ENCODE measurements at regions not wholly inside any gene's neighbourhood (a gene's known extent, or its start where the extent isn't known, plus 50 kb on each side); places are given as distances from the start of the nearest gene placed in this dataset.

DNA sequence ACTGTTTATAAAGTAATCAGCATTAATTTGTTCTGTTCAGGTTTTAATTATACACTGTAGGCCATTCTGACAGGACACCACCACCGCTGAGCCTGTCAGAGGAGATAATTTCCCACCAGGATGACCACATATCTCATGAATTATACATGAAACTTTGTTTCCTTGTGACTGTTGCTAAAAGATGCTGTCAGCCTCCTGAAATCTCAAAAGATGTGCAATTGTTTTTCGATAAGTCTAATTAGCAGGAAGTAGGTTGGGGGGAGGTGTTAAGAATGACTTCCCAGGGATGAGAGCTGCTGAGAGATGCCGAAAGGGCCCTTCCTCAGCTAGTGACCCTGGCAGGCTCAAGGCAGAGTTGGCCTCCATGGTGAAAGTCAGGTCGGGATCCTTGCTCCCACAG, 485.4 kb downstream of the SOX6 start:
- H3K4me3 ChIP-seq (replicated peaks in 1 of 3) = no peak overlapping the region
- no peaks in the 10 kb centered on the region for H3K4me1 ChIP-seq
- no peaks in the 10 kb centered on the region for H3K36me3 ChIP-seq
- no peaks in the 10 kb centered on the region for H3K9me3 ChIP-seq
- intact Hi-C loops (cut with DNase I) = no loop called here
- WGBS, 2 donors = 88% methylated on average over 4 of the region's 4 CpGs
- H3K27ac ChIP-seq = no peak overlapping the region
- H3K27me3 ChIP-seq = no peaks in the 10 kb centered on the region
- TF ChIP-seq, protein P1, sequence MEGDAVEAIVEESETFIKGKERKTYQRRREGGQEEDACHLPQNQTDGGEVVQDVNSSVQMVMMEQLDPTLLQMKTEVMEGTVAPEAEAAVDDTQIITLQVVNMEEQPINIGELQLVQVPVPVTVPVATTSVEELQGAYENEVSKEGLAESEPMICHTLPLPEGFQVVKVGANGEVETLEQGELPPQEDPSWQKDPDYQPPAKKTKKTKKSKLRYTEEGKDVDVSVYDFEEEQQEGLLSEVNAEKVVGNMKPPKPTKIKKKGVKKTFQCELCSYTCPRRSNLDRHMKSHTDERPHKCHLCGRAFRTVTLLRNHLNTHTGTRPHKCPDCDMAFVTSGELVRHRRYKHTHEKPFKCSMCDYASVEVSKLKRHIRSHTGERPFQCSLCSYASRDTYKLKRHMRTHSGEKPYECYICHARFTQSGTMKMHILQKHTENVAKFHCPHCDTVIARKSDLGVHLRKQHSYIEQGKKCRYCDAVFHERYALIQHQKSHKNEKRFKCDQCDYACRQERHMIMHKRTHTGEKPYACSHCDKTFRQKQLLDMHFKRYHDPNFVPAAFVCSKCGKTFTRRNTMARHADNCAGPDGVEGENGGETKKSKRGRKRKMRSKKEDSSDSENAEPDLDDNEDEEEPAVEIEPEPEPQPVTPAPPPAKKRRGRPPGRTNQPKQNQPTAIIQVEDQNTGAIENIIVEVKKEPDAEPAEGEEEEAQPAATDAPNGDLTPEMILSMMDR (IDR thresholded peaks at IDR 0.05) = no peak
- no peak for TF ChIP-seq POLR2A (IDR thresholded peaks at IDR 0.05)
- DNase-seq = no peak

DNA sequence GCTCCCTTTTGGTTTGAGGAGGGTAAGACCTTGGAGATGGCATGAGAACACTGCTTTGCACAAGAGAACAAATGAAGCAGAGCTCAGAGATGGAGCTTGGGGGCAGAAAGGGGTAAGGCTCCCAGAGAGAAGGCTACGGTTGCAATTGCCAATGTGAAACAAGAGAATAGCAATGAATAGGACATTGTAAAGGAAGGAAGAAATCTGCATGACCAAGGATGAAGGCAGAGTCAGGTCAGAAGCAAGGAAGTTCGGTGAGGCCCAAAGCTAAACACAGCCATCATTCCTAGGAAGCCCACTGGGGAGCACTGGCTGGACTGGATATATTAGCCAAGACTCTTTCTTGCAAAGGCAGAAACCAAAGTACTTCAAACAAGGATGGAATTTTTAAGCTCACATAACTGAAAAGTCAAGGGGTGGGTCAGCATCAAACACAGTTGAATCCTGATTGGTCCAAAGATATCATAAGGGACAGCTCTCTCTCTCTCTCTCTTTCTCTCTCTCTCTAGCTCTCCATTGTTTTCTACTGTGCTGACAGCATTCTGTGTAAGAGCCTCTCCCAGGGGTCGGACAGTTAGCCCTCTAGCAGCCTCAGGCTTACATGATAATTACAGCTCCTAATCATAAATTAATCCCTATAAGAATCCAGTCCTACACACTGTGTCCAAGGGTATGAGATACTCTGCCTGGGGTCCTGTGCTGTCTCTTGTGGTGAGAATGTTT, 484.3 kb downstream of the SOX6 start:
- DNase-seq = no peak
- Histone ChIP-seq H3K9me3 (no peaks in the 10 kb centered on the region), H3K4me3 (replicated peaks in 1 of 3) (no peak overlapping the region), H3K4me1 (no peaks in the 10 kb centered on the region), H3K27me3 (no peaks in the 10 kb centered on the region), H3K27ac (no peak overlapping the region), H3K36me3 (no peaks in the 10 kb centered on the region)
- 91 to 96% methylated on average over 3 of the region's 3 CpGs for WGBS, 2 donors
- TF ChIP-seq, protein P1 (IDR thresholded peaks at IDR 0.05) = no peak
- no peak for TF ChIP-seq POLR2A (IDR thresholded peaks at IDR 0.05)
- intact Hi-C loops (cut with DNase I) = no loop called here

DNA sequence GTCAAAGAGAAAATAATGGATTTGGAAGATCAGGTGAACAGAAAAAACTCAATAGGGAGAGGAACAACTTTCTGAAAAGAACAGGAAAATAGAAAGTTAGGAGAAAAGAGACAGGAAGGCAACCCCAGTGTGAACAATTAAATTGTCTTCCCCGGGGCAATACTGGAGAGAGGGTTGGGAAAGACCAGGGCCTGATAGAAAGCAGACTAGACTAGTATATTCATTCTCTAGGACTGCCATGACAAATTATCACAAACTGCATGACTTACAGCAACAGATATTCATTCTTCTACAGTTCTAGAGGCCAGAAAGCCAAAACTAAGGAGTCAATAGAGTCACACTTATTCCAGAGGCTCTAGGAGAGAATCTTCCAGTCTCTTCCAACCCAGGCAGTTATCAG, 482.8 kb downstream of the SOX6 start:
- Histone ChIP-seq H3K9me3 (no peaks in the 10 kb centered on the region), H3K4me3 (replicated peaks in 1 of 3) (no peak overlapping the region), H3K36me3 (no peaks in the 10 kb centered on the region), H3K27me3 (no peaks in the 10 kb centered on the region), H3K4me1 (no peaks in the 10 kb centered on the region), H3K27ac (no peak overlapping the region)
- no peak for DNase-seq
- no peak for TF ChIP-seq POLR2A (IDR thresholded peaks at IDR 0.05)
- TF ChIP-seq, protein P1 (IDR thresholded peaks at IDR 0.05) = no peak
- intact Hi-C loops (cut with DNase I) = no loop called here
- WGBS, 2 donors = 84 to 86% methylated on average over 1 of the region's 1 CpG

DNA sequence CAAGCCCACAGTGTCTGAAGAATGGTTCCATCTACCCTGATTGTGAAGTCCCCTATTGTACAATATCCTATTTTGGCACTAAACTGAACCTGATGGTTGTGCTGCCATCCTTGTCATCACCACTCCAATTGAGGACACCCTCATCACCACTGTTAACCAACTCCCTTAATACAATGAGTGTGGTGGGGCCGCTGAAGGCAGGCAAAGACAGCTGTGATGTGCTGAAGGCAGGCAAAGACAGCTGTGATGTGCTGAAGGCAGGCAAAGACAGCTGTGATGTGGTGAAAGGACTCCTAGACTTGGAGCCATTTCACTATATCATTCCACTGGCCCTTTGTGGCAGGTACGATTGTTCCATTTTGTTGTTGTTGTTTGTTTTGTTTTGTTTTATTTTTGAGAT, 481.6 kb downstream of the SOX6 start:
- H3K27me3 ChIP-seq = no peaks in the 10 kb centered on the region
- DNase-seq = no peak
- no peak overlapping the region for H3K4me3 ChIP-seq (replicated peaks in 1 of 3)
- H3K4me1 ChIP-seq = no peaks in the 10 kb centered on the region
- H3K9me3 ChIP-seq = no peaks in the 10 kb centered on the region
- intact Hi-C loops (cut with DNase I) = no loop called here
- no peak overlapping the region for H3K27ac ChIP-seq
- no peak for TF ChIP-seq POLR2A (IDR thresholded peaks at IDR 0.05)
- TF ChIP-seq, protein P1 (IDR thresholded peaks at IDR 0.05) = no peak
- no peaks in the 10 kb centered on the region for H3K36me3 ChIP-seq
- WGBS, 2 donors = 92 to 95% methylated on average over 2 of the region's 2 CpGs

DNA sequence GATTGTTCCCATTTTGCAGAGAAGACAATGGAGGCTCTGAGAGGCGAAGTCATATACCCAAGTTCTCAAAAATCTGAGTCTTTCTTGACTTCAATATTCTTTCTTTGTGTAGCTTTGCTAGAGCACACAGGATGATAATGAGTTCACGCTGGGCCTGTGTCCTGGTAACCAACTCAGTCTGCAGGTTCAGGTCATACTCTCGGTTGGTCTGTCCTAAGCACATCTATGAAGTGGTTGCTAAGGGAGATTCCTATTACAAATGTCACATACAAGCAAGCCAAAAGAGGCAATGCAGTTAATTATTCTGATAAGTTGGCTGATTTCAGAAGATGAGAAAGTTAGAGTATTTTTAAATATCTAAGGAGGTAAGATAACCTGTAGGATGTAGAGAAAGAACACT, 481.0 kb downstream of the SOX6 start:
- H3K27ac ChIP-seq = no peak overlapping the region
- H3K9me3 ChIP-seq = no peaks in the 10 kb centered on the region
- H3K4me3 ChIP-seq (replicated peaks in 1 of 3) = no peak overlapping the region
- no peaks in the 10 kb centered on the region for H3K36me3 ChIP-seq
- TF ChIP-seq, protein P1 (IDR thresholded peaks at IDR 0.05) = no peak
- no peak for TF ChIP-seq POLR2A (IDR thresholded peaks at IDR 0.05)
- H3K27me3 ChIP-seq = no peaks in the 10 kb centered on the region
- no peak for DNase-seq
- no peaks in the 10 kb centered on the region for H3K4me1 ChIP-seq
- intact Hi-C loops (cut with DNase I) = no loop called here
- WGBS, 2 donors = 94 to 95% methylated on average over 3 of the region's 3 CpGs
